Heart right ventricle (tissue), 16 donors: ENCODE measurements at regions not wholly inside any gene's neighbourhood (a gene's known extent, or its start where the extent isn't known, plus 50 kb on each side); places are given as distances from the start of the nearest gene placed in this dataset.
"Not testable (repeated sequence)": the region's sequence is repeated elsewhere in the genome, so short reads cannot be mapped to it uniquely, and the experiment has no call there.

ENCODE experiments used
- ATAC-seq, 8 donors: fragments of 200-7000 bp; cut with Tn5 transposase; one replicate each; pipeline ENCODE4 v1.9.1; 2020; ENCODE audit warnings: mild to moderate bottlenecking in 8 of 8, moderate library complexity in 8 of 8, moderate number of reproducible peaks in 1 of 8
- DNase-seq, 2 donors: peaks; one replicate each; pipeline ENCODE4 v3.0.0-alpha.2; 2020
- H3K27ac ChIP-seq, 10 donors: fragments of 200-600 bp; sonication (generic) in 2 of 10; one replicate each; pipeline versions ENCODE4 v1.5.0 to v1.8.0; 2020 to 2022; ENCODE audit warnings: mild to moderate bottlenecking in 3 of 10
- H3K27me3 ChIP-seq, 7 donors: fragments of 200-600 bp; one replicate each; pipeline ENCODE4 v1.8.0; 2021 to 2022; ENCODE audit warnings: mild to moderate bottlenecking in 2 of 7
- H3K36me3 ChIP-seq, 9 donors: fragments of 200-600 bp; sonication (generic) in 1 of 9; one replicate each; pipeline versions ENCODE4 v1.5.0 to v1.8.0; 2020 to 2022; ENCODE audit warnings: mild to moderate bottlenecking in 2 of 9
- H3K4me1 ChIP-seq, 9 donors: fragments of 200-600 bp; sonication (generic) in 1 of 9; one replicate each; pipeline versions ENCODE4 v1.5.0 to v1.8.0; 2020 to 2022; ENCODE audit warnings: mild to moderate bottlenecking in 4 of 9
- H3K4me3 ChIP-seq, 10 donors: fragments of 200-600 bp; sonication (generic) in 2 of 10; one replicate each; pipeline versions ENCODE4 v1.5.0 to v1.8.0; 2020 to 2022; ENCODE audit warnings: mild to moderate bottlenecking in 7 of 10, moderate library complexity in 2 of 10
- H3K9me3 ChIP-seq, 11 donors: fragments of 200-600 bp in 10 of 11; sonication (generic) in 2 of 11; one replicate each; pipeline versions ENCODE4 v1.5.0 to v1.8.0; 2013 to 2022; ENCODE audit warnings: mild to moderate bottlenecking in 2 of 11, control low read depth in 1 of 11, moderate library complexity in 1 of 11
- WGBS, 2 donors: extraction: QIAGEN DNeasy Blood & Tissue Kit; methylation state at CpG; one replicate each; pipeline ENCODE4 v1.1.7; 2013; ENCODE audit warnings: inconsistent platforms in 1 of 2; 5-methylcytosine and 5-hydroxymethylcytosine counted together
- intact Hi-C, 10 donors: fragments of 100-400 bp; cut with DNase I; formaldehyde crosslinking; loops; one replicate each; pipeline versions ENCODE4 v1.11.1 to v1.14.2; 2022
- TF ChIP-seq, protein P1 (sequence below), 9 donors: fragments of 200-600 bp; sonication (generic) in 2 of 9; IDR thresholded peaks; one replicate each; pipeline versions ENCODE4 v1.5.0 to v1.8.0; 2021 to 2022; ENCODE audit warnings: antibody characterized with exemption in 9 of 9, mild to moderate bottlenecking in 5 of 9, moderate library complexity in 1 of 9
- donor health status: Arrhythmogenic right ventricular cardiomyopathy.
- donor health status: ischemic (EF 13 %, LVEDD 7.1; RV severe dilation, severe dysfunction).
- donor health status: healthy with polysubstance abuse.
- donor health status: DM: no; HTN: yes; CAD: no.
- donor health status: DM: no; HTN: no; CAD: no.
- donor health status: ischemic (EF 25% LVEDD 6.9; RV normal size, moderate dysfunction).
- donor health status: ischemic (EF 25% LVEDD 5.7; RV mildly dilated, moderate dysfunction).
- donor health status: healthy.
- donor health status: DM: yes; HTN: yes; CAD: no.
- donor health status: Ischemic cardiomyopathy.
- donor health status: ischemic (EF 35%, LVEDD 5.7; RV mildly dilated, moderate dysfunction).
- donor health status: nonischemic (EF 11% LVEDD 7.7; RV severe dilation, severe dysfunction).
- donor health status: DM: yes; HTN: yes; CAD: no.
- donor health status: PGD.
- donor health status: ischemic (EF 29% LVEDD 5.4; RV normal size, mild dysfunction).
- donor health status: nonischemic (EF 23%, LVEDD 6.1; RV moderate dilation, normal function).

DNA sequence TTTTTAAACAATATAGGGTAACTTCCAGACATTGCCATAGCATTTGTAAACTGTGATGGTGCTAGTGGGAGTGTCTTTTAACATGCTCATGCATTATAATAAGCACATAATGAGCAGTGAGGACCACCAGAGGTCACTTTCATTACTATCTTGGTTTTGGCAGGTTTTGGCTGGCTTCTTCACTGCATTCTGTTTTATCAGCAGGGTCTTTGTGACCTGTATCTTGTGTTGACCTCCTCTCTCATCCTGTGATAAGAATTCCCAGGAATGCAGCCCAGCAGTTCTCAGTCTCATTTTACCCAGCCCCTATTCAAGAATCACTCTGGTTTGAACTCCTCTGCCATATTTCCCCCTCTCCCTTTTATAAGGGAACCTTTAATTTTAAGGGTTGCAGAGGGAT, 91.3 kb downstream of the ZNF467 start:
- no peak overlapping the region for H3K27ac ChIP-seq
- no peaks in the 10 kb centered on the region for H3K4me1 ChIP-seq
- DNase-seq (no peak), ATAC-seq (no peak)
- H3K36me3 ChIP-seq = no peaks in the 10 kb centered on the region
- intact Hi-C loops = no loop called here
- no peak overlapping the region for H3K4me3 ChIP-seq
- TF ChIP-seq, protein P1, sequence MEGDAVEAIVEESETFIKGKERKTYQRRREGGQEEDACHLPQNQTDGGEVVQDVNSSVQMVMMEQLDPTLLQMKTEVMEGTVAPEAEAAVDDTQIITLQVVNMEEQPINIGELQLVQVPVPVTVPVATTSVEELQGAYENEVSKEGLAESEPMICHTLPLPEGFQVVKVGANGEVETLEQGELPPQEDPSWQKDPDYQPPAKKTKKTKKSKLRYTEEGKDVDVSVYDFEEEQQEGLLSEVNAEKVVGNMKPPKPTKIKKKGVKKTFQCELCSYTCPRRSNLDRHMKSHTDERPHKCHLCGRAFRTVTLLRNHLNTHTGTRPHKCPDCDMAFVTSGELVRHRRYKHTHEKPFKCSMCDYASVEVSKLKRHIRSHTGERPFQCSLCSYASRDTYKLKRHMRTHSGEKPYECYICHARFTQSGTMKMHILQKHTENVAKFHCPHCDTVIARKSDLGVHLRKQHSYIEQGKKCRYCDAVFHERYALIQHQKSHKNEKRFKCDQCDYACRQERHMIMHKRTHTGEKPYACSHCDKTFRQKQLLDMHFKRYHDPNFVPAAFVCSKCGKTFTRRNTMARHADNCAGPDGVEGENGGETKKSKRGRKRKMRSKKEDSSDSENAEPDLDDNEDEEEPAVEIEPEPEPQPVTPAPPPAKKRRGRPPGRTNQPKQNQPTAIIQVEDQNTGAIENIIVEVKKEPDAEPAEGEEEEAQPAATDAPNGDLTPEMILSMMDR (IDR thresholded peaks at IDR 0.05) = no peak
- peaks cover 0 to 7% (median 0%) of the 10 kb centered on the region in 11 donors for H3K9me3 ChIP-seq
- peaks cover 0 to 27% (median 6%) of the 10 kb centered on the region in 7 donors for H3K27me3 ChIP-seq

DNA sequence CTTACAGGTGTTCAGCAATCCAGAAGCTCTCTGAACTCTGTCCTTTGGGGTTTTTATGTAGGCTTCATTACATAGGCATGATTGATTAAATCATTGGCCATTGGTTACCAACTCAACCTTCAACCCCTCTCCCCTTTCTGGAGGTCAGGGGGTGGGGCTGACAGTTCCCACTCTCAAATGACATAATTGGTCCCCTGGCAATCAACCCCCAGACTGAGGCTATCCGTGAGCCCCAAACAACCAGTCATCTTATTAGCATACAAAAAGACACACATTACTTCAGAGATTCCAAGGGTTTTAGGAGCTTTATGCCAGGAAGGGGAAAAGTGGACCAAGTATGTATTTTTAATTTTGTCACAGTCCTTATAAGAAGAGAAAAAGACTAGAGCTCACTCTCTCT, 92.1 kb downstream of the ZNF467 start:
- Histone ChIP-seq H3K27ac (no peak overlapping the region), H3K36me3 (no peaks in the 10 kb centered on the region), H3K4me3 (no peak overlapping the region), H3K4me1 (no peaks in the 10 kb centered on the region), H3K27me3 (peaks cover 0 to 27% (median 8%) of the 10 kb centered on the region in 7 donors), H3K9me3 (peaks cover 0 to 7% (median 0%) of the 10 kb centered on the region in 11 donors)
- 55 to 66% methylated on average over 1 of the region's 1 CpG for WGBS, 2 donors
- ATAC-seq = no peak
- no peak for DNase-seq
- TF ChIP-seq, protein P1 (IDR thresholded peaks at IDR 0.05) = no peak
- intact Hi-C loops = no loop called here

DNA sequence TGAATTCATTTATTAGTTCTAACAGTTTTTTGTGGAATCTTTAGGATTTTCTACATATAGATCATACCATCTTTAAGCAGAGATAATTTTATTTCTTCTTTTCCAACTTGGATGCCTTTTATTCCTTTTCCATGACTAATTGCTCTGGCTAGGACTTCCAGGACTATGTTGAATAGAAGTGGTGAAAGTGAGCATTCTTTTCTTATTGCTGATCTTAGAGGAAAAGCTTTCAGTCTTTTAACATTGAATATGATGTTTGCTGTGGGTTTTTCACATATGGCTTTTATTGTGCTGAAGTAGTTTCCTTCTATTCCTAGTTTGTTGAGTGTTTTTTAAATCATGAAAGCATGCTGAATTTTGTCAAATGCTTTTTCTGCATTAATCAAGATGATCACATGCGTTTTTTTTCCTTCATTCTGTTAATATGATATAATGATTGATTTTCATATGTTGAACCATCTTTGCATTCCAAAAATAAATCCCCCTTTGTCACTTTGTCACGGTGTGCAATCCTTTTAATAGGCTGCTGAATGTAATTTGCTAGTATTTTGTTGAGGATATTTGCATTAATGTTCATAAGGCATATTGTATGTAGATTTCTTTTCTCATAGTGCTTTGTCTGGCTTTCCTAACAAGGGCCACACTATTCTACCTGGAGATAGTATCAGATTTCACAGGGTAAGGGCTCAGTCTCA, 92.9 kb downstream of the ZNF467 start:
- DNase-seq (no peak), ATAC-seq (no peak)
- no peak overlapping the region for H3K27ac ChIP-seq
- TF ChIP-seq, protein P1 (IDR thresholded peaks at IDR 0.05) = no peak
- peaks cover 0 to 27% (median 8%) of the 10 kb centered on the region in 7 donors for H3K27me3 ChIP-seq
- no peaks in the 10 kb centered on the region for H3K4me1 ChIP-seq
- peaks cover 0 to 7% (median 0%) of the 10 kb centered on the region in 11 donors for H3K9me3 ChIP-seq
- H3K4me3 ChIP-seq = no peak overlapping the region
- H3K36me3 ChIP-seq = no peaks in the 10 kb centered on the region
- intact Hi-C loops = no loop called here
- 77 to 82% methylated on average over 2 of the region's 2 CpGs for WGBS, 2 donors

DNA sequence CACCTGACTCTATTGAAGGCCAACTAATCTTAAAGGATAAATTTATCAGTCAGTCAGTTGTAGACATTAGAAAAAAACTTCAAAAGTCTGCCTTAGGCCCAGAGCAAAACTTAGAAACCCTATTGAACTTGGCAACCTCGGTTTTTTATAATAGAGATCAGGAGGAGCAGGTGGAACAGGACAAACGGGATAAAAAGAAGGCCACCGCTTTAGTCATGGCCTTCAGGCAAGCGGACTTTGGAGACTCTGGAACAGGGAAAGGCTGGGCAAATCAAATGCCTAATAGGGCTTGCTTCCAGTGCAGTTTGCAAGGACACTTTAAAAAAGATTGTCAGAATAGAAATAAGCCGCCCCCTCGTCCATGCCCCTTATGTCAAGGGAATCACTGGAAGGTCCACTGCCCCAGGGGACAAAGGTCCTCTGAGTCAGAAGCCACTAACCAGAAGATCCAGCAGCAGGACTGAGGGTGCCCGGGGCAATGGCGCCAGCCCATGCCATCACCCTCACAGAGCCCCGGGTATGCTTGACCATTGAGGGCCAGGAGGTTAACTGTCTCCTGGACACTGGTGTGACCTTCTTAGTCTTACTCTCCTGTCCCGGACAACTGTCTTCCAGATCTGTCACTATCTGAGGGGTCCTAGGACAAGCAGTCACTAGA, 98.5 kb downstream of the ZNF467 start:
- not testable (repeated sequence) for DNase-seq, H3K36me3 ChIP-seq, H3K9me3 ChIP-seq, H3K4me3 ChIP-seq, H3K27ac ChIP-seq, ATAC-seq
- 89 to 91% methylated on average over 10 of the region's 10 CpGs for WGBS, 2 donors
- intact Hi-C loops = loop anchor here in 4 of 10 donors (5.0 kb wide), 1 partner anchor 67 kb away; no protein-coding TSS in a partner anchor
- Histone ChIP-seq H3K27me3 (peaks cover 0 to 12% (median 0%) of the 10 kb centered on the region in 7 donors), H3K4me1 (peaks cover 0 to 12% (median 4%) of the 10 kb centered on the region in 9 donors)

DNA sequence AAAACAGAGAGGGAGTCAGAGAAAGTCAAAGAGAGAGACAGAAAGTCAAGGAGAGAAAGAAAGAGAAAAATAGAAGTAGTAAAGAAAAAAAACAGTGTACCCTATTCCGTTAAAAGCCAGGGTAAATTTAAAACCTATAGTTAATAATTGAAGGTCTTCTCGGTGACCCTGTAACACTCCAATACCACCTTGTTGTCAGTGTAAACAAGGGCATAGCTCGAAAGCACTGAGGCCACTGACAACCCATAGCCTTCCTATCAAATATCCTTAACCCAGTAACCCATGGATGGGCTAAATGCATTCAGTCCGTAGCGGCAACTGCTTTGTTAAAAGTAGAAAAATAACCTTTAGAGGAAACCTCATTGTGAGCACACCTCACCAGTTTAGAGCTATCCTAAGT, 100.4 kb downstream of the ZNF467 start:
- WGBS, 2 donors = 92% methylated on average over 5 of the region's 5 CpGs
- Histone ChIP-seq H3K4me3 (no peak overlapping the region), H3K4me1 (peaks cover 0 to 13% (median 5%) of the 10 kb centered on the region in 9 donors), H3K27ac (no peak overlapping the region), H3K36me3 (no peaks in the 10 kb centered on the region), H3K9me3 (no peaks in the 10 kb centered on the region), H3K27me3 (peaks cover 0 to 8% (median 0%) of the 10 kb centered on the region in 7 donors)
- ATAC-seq (no peak), DNase-seq (no peak)
- intact Hi-C loops = loop anchor here in 4 of 10 donors (5.0 kb wide), 1 partner anchor 69 kb away; no protein-coding TSS in a partner anchor
- TF ChIP-seq, protein P1 (IDR thresholded peaks at IDR 0.05) = no peak
